ENCODE measurements at regions not wholly inside any gene's neighbourhood (a gene's known extent, or its start where the extent isn't known, plus 50 kb on each side); places are given as distances from the start of the nearest gene placed in this dataset.

DNA sequence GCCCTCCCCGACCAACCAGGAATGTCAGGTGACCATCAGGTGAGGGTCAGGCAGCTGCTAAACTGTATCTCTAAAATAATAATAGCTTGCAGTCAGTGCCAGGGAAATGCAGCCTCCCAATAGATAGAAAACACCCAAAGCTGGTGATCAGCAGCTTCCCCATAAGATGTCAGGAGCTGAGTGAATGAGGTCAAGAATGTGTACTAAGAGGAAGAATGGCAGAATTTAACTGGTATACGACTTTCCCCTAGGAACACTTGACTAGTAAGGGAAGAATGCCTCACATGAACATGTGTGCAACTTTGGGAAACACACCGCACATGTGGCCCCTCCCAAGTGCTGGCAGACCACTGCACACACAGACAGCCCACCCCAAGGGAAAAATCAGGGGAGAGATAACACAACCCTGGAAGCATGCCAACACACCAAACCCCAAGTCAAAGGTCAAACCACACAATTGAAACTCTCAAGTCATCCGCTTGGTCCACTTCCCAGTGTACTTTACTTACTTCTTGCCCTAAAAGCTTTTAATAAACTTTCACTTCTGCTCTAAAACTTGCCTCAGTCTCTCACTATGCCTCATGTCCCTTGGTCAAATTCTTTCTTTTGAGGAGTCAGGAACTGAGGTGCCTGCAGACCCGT is 806.5 kb downstream of the OTOL1 start:
- no peak for DNase-seq (ENCODE audit: low read depth)

DNA sequence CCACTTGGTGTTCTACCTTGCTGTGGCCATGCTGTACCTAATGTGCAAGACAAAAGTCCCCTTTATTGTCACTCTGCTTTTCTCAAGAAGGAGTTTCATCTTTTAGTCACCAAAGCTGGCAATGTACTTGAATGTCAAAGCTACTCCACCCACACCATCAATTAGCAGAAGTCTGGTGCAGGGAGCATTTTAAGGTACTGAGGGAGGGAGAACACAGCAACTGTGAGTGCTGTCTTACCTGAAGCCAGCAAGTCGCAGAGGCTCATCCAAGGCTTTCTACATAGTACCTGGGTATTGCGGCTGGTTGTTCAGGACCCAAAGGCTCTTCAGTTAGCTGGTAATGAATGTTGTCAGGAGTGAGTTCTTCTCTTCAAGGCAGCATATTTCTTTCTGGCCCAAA is 820.4 kb downstream of the OTOL1 start:
- DNase-seq (ENCODE audit: low read depth) = no peak

GRCh38 chr3:162328649-162329048 is 832.0 kb downstream of the OTOL1 start:
- no peak for DNase-seq (ENCODE audit: low read depth)

DNA sequence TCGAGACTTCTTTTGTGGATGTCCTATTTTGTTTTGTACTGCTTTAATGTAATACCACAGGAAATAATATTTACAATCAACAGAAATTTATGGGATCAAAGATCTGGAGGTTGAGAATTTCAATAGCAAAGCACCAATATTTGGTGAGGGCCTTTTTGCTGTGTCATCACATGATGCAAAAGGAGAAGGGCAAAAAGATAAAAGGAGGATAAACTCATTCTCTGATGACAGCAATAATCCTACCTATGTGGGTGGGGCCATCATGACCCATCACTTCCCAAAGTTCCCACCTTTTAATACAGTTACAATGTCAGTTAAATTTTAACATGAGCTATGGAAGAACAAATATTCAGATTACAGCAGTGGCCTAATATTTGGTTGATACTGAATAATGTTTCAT is 832.9 kb downstream of the OTOL1 start:
- no peak for DNase-seq (ENCODE audit: low read depth)

GRCh38 chr3:162332344-162332743 is 835.7 kb downstream of the OTOL1 start:
- no peak for DNase-seq (ENCODE audit: low read depth)

- DNase-seq (ENCODE audit: low read depth) = no peak
These were observed 837.9 kb downstream of the OTOL1 start for GRCh38 chr3:162334537-162334936.

- DNase-seq (ENCODE audit: low read depth) = no peak
These were observed 841.0 kb downstream of the OTOL1 start for GRCh38 chr3:162337630-162338029.

DNA sequence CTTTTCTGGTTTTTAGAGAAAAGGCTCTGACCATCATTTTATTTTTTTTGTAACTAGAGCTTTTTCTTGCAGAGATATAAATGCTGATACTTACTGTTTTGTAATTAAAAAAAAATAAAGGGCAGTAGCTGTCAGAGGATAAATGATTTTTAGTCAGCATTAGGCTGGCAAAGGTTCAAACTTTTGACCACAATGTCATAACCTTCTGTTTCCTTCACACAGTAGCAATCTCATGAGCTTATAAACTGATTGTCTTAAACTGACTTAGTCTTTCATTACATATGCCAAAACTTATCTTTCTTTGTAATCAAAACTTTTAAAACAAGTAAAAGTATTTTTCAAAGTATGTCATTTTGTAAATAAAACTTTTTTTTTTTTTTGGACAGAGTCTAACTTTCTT is 841.9 kb downstream of the OTOL1 start:
- no peak for DNase-seq (ENCODE audit: low read depth)

GRCh38 chr3:162348912-162349311 is 852.3 kb downstream of the OTOL1 start:
- no peak for DNase-seq (ENCODE audit: low read depth)

DNA sequence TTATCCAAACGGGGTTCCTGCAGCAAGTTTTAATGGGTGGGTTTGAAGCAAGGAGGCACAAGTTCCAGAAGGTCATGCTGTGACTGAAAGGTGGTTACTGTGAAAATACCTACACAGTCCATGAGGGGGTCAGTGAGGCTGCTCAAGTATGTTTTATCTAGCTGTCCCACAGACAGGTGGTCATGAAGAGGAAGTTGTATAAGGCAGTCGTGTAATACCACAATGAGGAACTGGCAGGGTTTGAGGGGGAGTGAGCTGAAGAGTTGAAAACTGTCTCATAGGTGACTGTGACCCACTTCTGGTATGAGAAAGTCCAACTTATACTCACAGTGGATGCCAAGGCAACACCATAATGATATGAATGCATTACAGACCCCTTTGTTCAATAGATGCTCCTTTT is 856.8 kb downstream of the OTOL1 start:
- no peak for DNase-seq (ENCODE audit: low read depth)

GRCh38 chr3:162354356-162354755 is 857.7 kb downstream of the OTOL1 start:
- no peak for DNase-seq (ENCODE audit: low read depth)

GRCh38 chr3:162365066-162365719 is 868.6 kb downstream of the OTOL1 start:
- DNase-seq (ENCODE audit: low read depth) = no peak

- DNase-seq (ENCODE audit: low read depth) = no peak
These were observed 869.7 kb downstream of the OTOL1 start for GRCh38 chr3:162366166-162366766.

DNA sequence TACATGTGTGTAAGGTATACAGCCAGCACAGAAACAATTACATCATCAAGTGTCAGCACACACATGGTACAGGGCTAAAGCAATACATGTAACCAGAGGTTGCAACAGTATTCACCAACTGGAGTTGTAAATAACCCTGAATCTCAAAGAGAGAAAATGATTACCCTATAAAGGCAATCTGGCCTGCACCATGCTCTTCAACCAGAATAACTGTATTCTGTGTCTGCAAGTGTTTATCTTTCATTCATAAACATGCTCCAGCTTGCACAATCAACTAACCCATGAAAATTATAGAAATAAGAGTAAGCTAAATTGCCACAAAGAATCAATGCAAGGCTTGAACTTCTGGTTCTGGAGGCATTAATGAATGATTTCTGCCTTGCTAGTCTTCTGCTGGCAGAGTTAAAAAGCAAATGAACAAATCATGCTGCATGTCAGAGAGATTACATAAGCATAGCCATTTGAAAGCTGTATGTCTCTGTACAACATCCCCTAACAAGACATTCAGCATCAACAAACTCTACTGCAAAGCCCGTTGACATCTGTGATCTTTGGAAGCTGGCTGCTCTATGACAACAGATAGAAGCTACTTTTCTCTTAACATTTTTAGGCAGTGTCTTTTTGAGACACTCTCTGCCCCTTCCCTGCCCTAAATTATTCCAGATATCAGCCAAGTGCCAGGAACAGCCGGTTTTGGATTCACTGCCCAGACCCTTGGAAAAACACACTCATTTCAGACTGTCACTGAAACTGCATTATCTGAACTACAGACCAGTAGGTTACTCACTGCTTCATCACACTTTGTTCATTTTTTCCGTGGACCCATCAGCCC is 871.0 kb downstream of the OTOL1 start:
- no peak for DNase-seq (ENCODE audit: low read depth)

- no peak for DNase-seq (ENCODE audit: low read depth)
These were observed 871.8 kb downstream of the OTOL1 start for GRCh38 chr3:162368417-162368816.

DNA sequence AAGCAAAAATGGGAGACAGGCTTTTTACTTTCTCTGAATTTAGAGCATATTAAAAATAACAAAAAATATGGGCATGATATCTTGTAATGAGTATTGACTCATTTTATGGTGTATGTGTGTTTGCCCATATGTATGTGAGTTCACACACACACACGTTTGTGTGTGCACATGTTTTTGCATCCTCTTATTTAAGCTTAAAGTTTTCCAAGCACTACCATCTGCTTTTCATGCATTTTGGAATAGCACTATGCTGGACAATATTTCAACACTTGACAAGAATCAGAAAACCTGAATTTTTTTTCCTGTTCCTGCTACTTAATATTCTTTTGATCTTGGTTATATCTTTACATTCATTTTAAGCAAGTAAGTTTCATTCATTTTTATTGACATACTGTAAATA is 872.7 kb downstream of the OTOL1 start:
- DNase-seq (ENCODE audit: low read depth) = no peak

GRCh38 chr3:162370141-162370540 is 873.5 kb downstream of the OTOL1 start:
- DNase-seq (ENCODE audit: low read depth) = no peak

- no peak for DNase-seq (ENCODE audit: low read depth)
These were observed 880.2 kb downstream of the OTOL1 start for GRCh38 chr3:162376761-162377160.

GRCh38 chr3:162377608-162378007 is 881.0 kb downstream of the OTOL1 start:
- DNase-seq (ENCODE audit: low read depth) = no peak

DNA sequence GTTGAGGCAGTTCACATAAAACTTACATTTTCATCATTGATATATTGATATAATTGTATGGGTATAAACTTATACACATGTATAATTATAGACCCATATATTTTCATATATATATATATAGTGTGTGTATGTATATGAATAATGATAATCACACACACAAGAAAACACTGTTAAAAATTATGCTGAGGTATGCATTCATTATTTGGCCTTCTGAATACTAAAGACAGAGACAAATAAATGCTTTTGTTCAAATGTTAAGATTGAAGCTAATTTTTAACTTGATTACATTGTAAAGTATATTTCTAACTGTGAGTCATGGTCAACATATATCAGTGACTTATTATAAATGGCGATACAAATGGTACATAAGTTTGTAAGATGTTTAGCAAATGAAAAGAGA is 888.8 kb downstream of the OTOL1 start:
- DNase-seq (ENCODE audit: low read depth) = no peak

- DNase-seq (ENCODE audit: low read depth) = no peak
These were observed 894.3 kb downstream of the OTOL1 start for GRCh38 chr3:162390891-162391290.

DNA sequence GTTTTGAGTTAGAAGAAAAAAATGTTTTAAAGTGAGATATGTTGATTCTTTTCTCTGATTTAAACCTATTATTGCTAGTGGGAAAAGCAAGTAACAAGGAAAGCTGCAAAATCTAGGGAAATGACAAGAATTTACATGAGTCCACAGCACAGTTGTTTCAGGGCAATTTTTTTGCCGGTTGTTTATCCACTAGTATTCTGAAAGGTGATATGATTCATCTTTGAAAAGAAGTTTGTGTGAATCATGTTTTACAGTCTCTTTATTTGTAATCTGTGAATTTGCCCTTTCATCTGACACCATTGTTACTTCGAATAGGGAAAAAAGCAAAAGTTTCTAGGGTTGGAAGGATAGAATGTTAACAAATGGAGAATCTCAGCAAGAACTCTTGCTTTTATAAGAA is 894.7 kb downstream of the OTOL1 start:
- DNase-seq (ENCODE audit: low read depth) = no peak

DNA sequence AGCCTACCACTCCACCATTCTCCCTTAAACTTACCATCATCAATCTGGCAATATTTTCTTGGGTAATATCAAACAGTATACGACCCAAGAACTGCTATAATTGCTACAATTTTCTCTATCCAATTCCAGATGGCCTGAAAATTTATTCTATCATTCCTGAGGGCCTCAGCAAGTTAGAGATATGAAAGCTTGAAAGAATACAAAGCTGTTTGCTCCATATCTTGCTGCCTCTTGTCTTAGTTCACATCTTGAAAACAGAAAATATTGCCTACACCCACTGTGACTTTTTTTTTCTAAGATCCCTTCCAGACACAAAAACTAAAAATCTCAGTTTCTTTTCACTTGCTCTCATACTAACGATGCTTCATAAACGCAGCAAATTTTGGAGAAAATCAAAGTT is 898.9 kb downstream of the OTOL1 start:
- no peak for DNase-seq (ENCODE audit: low read depth)

All from forelimb muscle (tissue), 1 donor.